HCT116 (cell line): ENCODE measurements at regions not wholly inside any gene's neighbourhood (a gene's known extent, or its start where the extent isn't known, plus 50 kb on each side); places are given as distances from the start of the nearest gene placed in this dataset.

Source experiments
- ATAC-seq: fragments of 200-7000 bp; cut with Tn5 transposase; 2 replicates; pipeline ENCODE4 v1.9.1; 2020; ENCODE audit warnings: mild to moderate bottlenecking, moderate library complexity
- BruUV-seq: library from RNA; stranded (reverse); fragments of 400-500 nt; replicated peaks from 2 replicates; lab custom pipeline; 2021; lab: Mats Ljungman, UMichigan
- CTCF ChIA-PET: fragments of 300-600 bp; sonication (Branson Sonifier 250); formaldehyde crosslinking; loops from one replicate; lab custom pipeline; 2021; ENCODE audit warnings: antibody characterized with exemption; lab: Charles Lee
- POLR2A ChIA-PET: fragments of 300-600, 350-600 bp; sonication (Branson Sonifier 250); formaldehyde crosslinking; loops from one replicate; lab custom pipeline; 2021; ENCODE audit warnings: antibody characterized with exemption; lab: Charles Lee
- RAD21 ChIA-PET, 2 experiments: fragments of 300-600 bp; sonication (Branson Sonifier 250); formaldehyde crosslinking; loops; one replicate each; lab custom pipeline; 2023; ENCODE audit warnings: low total read pairs in 2 of 2; ENCODE audit not compliant: uncharacterized antibody in 2 of 2, unreplicated experiment in 2 of 2, low non-redundant PET in 1 of 2; lab: Charles Lee
- DNase-seq: peaks from one replicate; pipeline ENCODE4 v3.0.0-alpha.2; 2010; ENCODE audit warnings: low read depth, low spot score
- H2AFZ ChIP-seq: fragments of 200-600 bp; shearing (Covaris generic), sonication (generic); 2 replicates; pipeline ENCODE4 v1.6.1; 2017; ENCODE audit warnings: low read depth, mixed run types, mixed read lengths, antibody characterized with exemption, low read length; ENCODE audit not compliant: poor library complexity, severe bottlenecking
- H3K27ac ChIP-seq: 2 replicates; pipeline ENCODE4 v1.5.1; 2012; ENCODE audit warnings: low read depth, low read length
- H3K27me3 ChIP-seq: fragments of 200-600 bp; sonication (generic); 2 replicates; pipeline ENCODE4 v1.6.1; 2016; ENCODE audit warnings: mixed run types, low read length, mixed read lengths; ENCODE audit not compliant: insufficient read depth
- H3K36me3 ChIP-seq, 2 experiments: fragments of 200-500 bp in 1 of 2; fragments of 200-600 bp in 1 of 2; sonication (Bioruptor generic) in 1 of 2; sonication (generic) in 1 of 2; 2 replicates each; pipeline versions ENCODE4 v1.5.1 to v1.6.1; 2014 to 2016; ENCODE audit warnings: low read length in 2 of 2, inconsistent platforms in 1 of 2, mixed read lengths in 1 of 2, mixed run types in 1 of 2; ENCODE audit not compliant: insufficient read depth in 2 of 2, control insufficient read depth in 1 of 2
- H3K4me1 ChIP-seq, 2 experiments: fragments of 200-600 bp in 1 of 2; sonication (generic) in 1 of 2; 2 replicates each; pipeline versions ENCODE4 v1.5.1 to v1.6.1; 2012 to 2017; ENCODE audit warnings: low read length in 2 of 2, inconsistent platforms in 1 of 2, mild to moderate bottlenecking in 1 of 2, mixed read lengths in 1 of 2, mixed run types in 1 of 2, moderate library complexity in 1 of 2; ENCODE audit not compliant: insufficient read depth in 2 of 2, control insufficient read depth in 1 of 2
- H3K4me2 ChIP-seq: fragments of 200-600 bp; sonication (generic); 2 replicates; pipeline ENCODE4 v1.6.1; 2017; ENCODE audit warnings: mixed run types, low read length, mixed read lengths
- H3K4me3 ChIP-seq, 2 experiments: fragments of 200-600 bp in 1 of 2; sonication (generic) in 1 of 2; replicated peaks in 1 of 2; 2 replicates each; pipeline ENCODE4 v1.5.1; 2011 to 2016; ENCODE audit warnings: low read length in 2 of 2, control low read depth in 1 of 2, low read depth in 1 of 2, mild to moderate bottlenecking in 1 of 2, mixed read lengths in 1 of 2, mixed run types in 1 of 2
- H3K79me2 ChIP-seq: fragments of 200-600 bp; sonication (generic); 2 replicates; pipeline ENCODE4 v1.6.1; 2017; ENCODE audit warnings: mild to moderate bottlenecking, mixed run types, low read length, moderate library complexity, mixed read lengths; ENCODE audit not compliant: insufficient read depth
- H3K9ac ChIP-seq: fragments of 200-600 bp; sonication (generic); 2 replicates; pipeline ENCODE4 v1.6.1; 2016; ENCODE audit warnings: low read length, mixed read lengths
- H3K9me2 ChIP-seq: fragments of 200-600 bp; sonication (generic), shearing (Covaris generic); 2 replicates; pipeline ENCODE4 v1.6.1; 2017; ENCODE audit warnings: mixed run types, mild to moderate bottlenecking, moderate library complexity; ENCODE audit not compliant: insufficient read depth
- H3K9me3 ChIP-seq, 2 experiments: fragments of 200-500 bp in 1 of 2; fragments of 200-600 bp in 1 of 2; sonication (Bioruptor generic) in 1 of 2; sonication (generic) in 1 of 2; 2 replicates each; pipeline ENCODE4 v1.6.1; 2014 to 2017; ENCODE audit warnings: low read length in 2 of 2, mixed read lengths in 2 of 2, inconsistent platforms in 1 of 2, low read depth in 1 of 2, mild to moderate bottlenecking in 1 of 2, mixed run types in 1 of 2, moderate library complexity in 1 of 2; ENCODE audit not compliant: control insufficient read depth in 1 of 2, insufficient read depth in 1 of 2
- H4K20me1 ChIP-seq: fragments of 200-600 bp; sonication (generic), shearing (Covaris generic); 2 replicates; pipeline ENCODE4 v1.6.1; 2017; ENCODE audit warnings: mixed run types, mild to moderate bottlenecking, moderate library complexity; ENCODE audit not compliant: insufficient read depth
- CBX3 ChIP-seq: IDR thresholded peaks from 2 replicates; pipeline ENCODE4 v1.6.1; 2012; ENCODE audit warnings: low read depth
- CEBPB ChIP-seq: IDR thresholded peaks from 2 replicates; pipeline ENCODE4 v1.6.1; 2012; ENCODE audit warnings: low read depth
- CTCF ChIP-seq, 3 experiments: fragments of 200-600 bp in 1 of 3; sonication (generic) in 1 of 3; IDR thresholded peaks in 2 of 3; conservative IDR thresholded peaks in 1 of 3; 2 replicates each; pipeline ENCODE4 v1.5.1; 2012 to 2017; ENCODE audit warnings: low read depth in 2 of 3, low read length in 2 of 3, antibody characterized with exemption in 1 of 3, borderline replicate concordance in 1 of 3, control low read depth in 1 of 3, mild to moderate bottlenecking in 1 of 3, mixed read lengths in 1 of 3, mixed run types in 1 of 3, moderate library complexity in 1 of 3; ENCODE audit not compliant: insufficient read depth in 1 of 3
- ELF1 ChIP-seq: IDR thresholded peaks from 2 replicates; pipeline ENCODE4 v1.6.1; 2012; ENCODE audit warnings: low read depth, borderline replicate concordance
- EZH2 ChIP-seq: fragments of 200-600 bp; sonication (generic); IDR thresholded peaks from 2 replicates; pipeline ENCODE4 v1.6.1; 2017; ENCODE audit warnings: antibody characterized with exemption, mixed run types
- FOSL1 ChIP-seq: IDR thresholded peaks from 2 replicates; pipeline ENCODE4 v1.6.1; 2012; ENCODE audit warnings: low read depth
- JUND ChIP-seq: IDR thresholded peaks from 2 replicates; pipeline ENCODE4 v1.6.1; 2012
- POLR2A ChIP-seq: IDR thresholded peaks from 2 replicates; pipeline ENCODE4 v1.7.0; 2011; ENCODE audit warnings: borderline replicate concordance; ENCODE audit not compliant: insufficient read depth, insufficient read length; ENCODE audit errors: extremely low read depth
- POLR2AphosphoS5 ChIP-seq: IDR thresholded peaks from 2 replicates; pipeline ENCODE4 v1.6.1; 2011; ENCODE audit warnings: mild to moderate bottlenecking, low read depth, low read length, moderate library complexity
- RAD21 ChIP-seq: IDR thresholded peaks from 2 replicates; pipeline ENCODE4 v1.6.1; 2012; ENCODE audit warnings: low read depth, mild to moderate bottlenecking
- SIN3A ChIP-seq: IDR thresholded peaks from 2 replicates; pipeline ENCODE4 v1.6.1; 2012; ENCODE audit warnings: low read depth
- SP1 ChIP-seq: IDR thresholded peaks from 2 replicates; pipeline ENCODE4 v1.6.1; 2012; ENCODE audit warnings: low read depth
- SRF ChIP-seq: IDR thresholded peaks from 2 replicates; pipeline ENCODE4 v1.6.1; 2012; ENCODE audit warnings: low read depth
- TCF7L2 ChIP-seq: IDR thresholded peaks from 2 replicates; pipeline ENCODE4 v1.7.0; 2011; ENCODE audit warnings: borderline replicate concordance, inconsistent platforms; ENCODE audit not compliant: insufficient read depth, insufficient read length; ENCODE audit errors: extremely low read depth
- YY1 ChIP-seq: IDR thresholded peaks from 2 replicates; pipeline ENCODE4 v1.6.1; 2011; ENCODE audit warnings: low read length, low read depth, moderate library complexity, mild to moderate bottlenecking; ENCODE audit not compliant: insufficient replicate concordance; ENCODE audit errors: extremely low read depth
- ZNF274 ChIP-seq: fragments of 200-500 bp; sonication (Bioruptor generic); IDR thresholded peaks from 2 replicates; pipeline ENCODE4 v1.6.1; 2014; ENCODE audit warnings: mild to moderate bottlenecking, low read depth, low read length, inconsistent platforms
- intact Hi-C: fragments of 100-400 bp; cut with micrococcal nuclease; formaldehyde crosslinking; loops from 2 replicates; pipeline ENCODE4 v1.10.0; 2022
- TF ChIP-seq, protein P1 (sequence below): IDR thresholded peaks from 2 replicates; pipeline ENCODE4 v1.6.1; 2012
- TF ChIP-seq, protein P2 (sequence below): IDR thresholded peaks from 2 replicates; pipeline ENCODE4 v1.6.1; 2012
- TF ChIP-seq, protein P3 (sequence below): IDR thresholded peaks from 2 replicates; pipeline ENCODE4 v1.6.1; 2012; ENCODE audit warnings: low read depth

- no peaks in the 10 kb centered on the region for H3K79me2 ChIP-seq
- H3K9ac ChIP-seq, result no peak overlapping the region
- ChIA-PET RAD21 (no interaction called here), POLR2A (no interaction called here), CTCF (no interaction called here)
- BruUV-seq, result no TSS peak
- DNase-seq, result no peak
- H3K4me3 ChIP-seq, result no peak overlapping the region
- intact Hi-C loops, result no loop called here
- no peak overlapping the region for H3K4me2 ChIP-seq
- no peaks in the 10 kb centered on the region for H3K27me3 ChIP-seq
- H3K27ac ChIP-seq, result no peak overlapping the region
- no peak for TF ChIP-seq CEBPB
- TF ChIP-seq ELF1, result no peak
- TF ChIP-seq SIN3A, result no peak
- no peak for TF ChIP-seq SP1
- TF ChIP-seq, protein P1, sequence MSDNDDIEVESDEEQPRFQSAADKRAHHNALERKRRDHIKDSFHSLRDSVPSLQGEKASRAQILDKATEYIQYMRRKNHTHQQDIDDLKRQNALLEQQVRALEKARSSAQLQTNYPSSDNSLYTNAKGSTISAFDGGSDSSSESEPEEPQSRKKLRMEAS, result no peak
- no peak for TF ChIP-seq TCF7L2
- TF ChIP-seq ZNF274, result no peak
- no peak for TF ChIP-seq POLR2AphosphoS5
- no peak for TF ChIP-seq CTCF (IDR thresholded peaks at IDR 0.05 in 2 of 3, conservative IDR thresholded peaks at IDR 0.05 in 1 of 3; ENCODE audit: borderline replicate concordance in 1 of 3, insufficient read depth in 1 of 3, low read depth in 2 of 3, low read length in 2 of 3)
- TF ChIP-seq, protein P2, sequence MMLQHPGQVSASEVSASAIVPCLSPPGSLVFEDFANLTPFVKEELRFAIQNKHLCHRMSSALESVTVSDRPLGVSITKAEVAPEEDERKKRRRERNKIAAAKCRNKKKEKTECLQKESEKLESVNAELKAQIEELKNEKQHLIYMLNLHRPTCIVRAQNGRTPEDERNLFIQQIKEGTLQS, result no peak
- TF ChIP-seq SRF, result no peak
- TF ChIP-seq POLR2A, result no peak
- no peak for TF ChIP-seq JUND
- no peak for TF ChIP-seq CBX3
- no peak for TF ChIP-seq RAD21
- TF ChIP-seq YY1, result no peak
- TF ChIP-seq, protein P3, sequence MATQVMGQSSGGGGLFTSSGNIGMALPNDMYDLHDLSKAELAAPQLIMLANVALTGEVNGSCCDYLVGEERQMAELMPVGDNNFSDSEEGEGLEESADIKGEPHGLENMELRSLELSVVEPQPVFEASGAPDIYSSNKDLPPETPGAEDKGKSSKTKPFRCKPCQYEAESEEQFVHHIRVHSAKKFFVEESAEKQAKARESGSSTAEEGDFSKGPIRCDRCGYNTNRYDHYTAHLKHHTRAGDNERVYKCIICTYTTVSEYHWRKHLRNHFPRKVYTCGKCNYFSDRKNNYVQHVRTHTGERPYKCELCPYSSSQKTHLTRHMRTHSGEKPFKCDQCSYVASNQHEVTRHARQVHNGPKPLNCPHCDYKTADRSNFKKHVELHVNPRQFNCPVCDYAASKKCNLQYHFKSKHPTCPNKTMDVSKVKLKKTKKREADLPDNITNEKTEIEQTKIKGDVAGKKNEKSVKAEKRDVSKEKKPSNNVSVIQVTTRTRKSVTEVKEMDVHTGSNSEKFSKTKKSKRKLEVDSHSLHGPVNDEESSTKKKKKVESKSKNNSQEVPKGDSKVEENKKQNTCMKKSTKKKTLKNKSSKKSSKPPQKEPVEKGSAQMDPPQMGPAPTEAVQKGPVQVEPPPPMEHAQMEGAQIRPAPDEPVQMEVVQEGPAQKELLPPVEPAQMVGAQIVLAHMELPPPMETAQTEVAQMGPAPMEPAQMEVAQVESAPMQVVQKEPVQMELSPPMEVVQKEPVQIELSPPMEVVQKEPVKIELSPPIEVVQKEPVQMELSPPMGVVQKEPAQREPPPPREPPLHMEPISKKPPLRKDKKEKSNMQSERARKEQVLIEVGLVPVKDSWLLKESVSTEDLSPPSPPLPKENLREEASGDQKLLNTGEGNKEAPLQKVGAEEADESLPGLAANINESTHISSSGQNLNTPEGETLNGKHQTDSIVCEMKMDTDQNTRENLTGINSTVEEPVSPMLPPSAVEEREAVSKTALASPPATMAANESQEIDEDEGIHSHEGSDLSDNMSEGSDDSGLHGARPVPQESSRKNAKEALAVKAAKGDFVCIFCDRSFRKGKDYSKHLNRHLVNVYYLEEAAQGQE, result no peak
- no peak for TF ChIP-seq EZH2
- no peak for TF ChIP-seq FOSL1
- H3K9me2 ChIP-seq, result no peaks in the 10 kb centered on the region
- no peaks in the 10 kb centered on the region for H3K36me3 ChIP-seq
- no peaks in the 10 kb centered on the region for H3K9me3 ChIP-seq
- H2AFZ ChIP-seq, result no peak overlapping the region
- H3K4me1 ChIP-seq, result no peaks in the 10 kb centered on the region
- no peak for ATAC-seq
- H4K20me1 ChIP-seq, result no peaks in the 10 kb centered on the region
These were observed 188.9 kb upstream of the OSR1 start for GRCh38 chr2:19547321-19547720.
